Inflammatory macrophage treated with lipopolysaccharide for 4 hours (primary cell): ENCODE measurements at regions not wholly inside any gene's neighbourhood (a gene's known extent, or its start where the extent isn't known, plus 50 kb on each side); places are given as distances from the start of the nearest gene placed in this dataset.

Experiments used
- DNase-seq: peaks from one replicate; pipeline ENCODE4 v3.0.0-alpha.2; 2020

DNA sequence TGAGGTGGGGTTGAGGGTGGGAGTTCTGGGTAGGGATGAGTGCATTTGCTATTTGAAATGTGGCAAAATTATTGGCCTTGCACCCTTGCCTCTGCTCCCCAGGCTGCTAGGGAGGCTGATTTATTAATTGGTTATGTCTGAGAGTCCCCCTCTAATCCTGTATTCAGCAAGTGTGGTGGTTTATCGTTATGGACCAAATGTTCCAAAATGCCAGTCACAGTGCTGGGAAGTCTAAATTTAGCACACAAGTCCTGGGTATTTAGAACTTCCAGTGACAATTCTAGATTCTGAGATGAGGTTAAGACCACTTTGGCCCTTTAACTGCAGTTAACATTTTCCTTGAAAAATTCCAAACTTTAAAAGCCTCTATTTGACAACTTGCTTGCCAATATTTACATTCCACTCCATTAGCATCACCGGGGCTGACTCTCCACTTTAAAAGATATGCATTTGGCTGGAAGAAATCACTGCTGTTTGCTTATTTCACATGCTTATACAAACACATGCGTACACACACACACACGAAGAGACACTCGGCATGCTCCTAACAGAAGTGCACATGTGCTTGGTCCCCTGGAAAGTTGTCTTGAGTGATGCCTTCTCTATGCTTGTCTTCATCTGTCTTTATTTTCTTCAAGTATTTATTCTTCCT, 247.7 kb downstream of the IL20RB start:
- DNase-seq: no peak

DNA sequence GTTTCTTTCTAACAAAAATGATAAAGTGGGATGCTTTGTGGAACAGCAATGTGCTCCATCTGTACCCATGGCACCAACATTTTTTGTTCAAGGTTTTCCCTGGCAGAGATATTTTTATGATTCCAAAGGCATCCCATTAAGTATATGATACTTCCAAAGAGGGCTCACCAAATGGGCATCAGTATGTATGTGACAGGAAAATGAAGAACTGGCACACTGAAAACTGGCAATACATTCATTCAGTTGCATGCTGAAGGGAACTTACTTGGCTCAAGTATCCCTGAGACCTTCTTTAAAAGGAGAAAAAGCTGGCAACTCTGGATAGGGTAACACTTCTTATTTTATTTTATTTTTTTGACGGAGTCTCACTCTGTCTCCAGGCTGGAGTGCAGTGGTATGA, 249.8 kb downstream of the IL20RB start:
- DNase-seq: no peak

DNA sequence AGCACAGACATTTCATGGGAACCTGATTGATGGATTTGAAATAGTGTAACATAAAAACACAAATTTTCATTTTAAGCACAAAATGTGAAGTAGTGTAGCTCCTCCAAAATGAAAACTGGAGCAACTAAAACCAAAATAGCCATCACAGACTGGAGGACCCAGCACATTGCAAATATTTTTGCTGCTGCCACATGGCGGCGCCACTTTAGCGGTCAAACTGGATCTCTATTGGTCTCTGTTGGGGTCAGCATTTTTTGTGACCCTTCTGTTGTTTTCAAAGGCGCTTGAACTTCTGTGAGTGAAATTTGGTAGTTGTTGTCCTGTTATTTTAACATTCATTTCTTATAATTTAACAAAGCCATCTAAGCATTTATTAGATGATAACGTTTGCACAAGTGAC, 259.9 kb downstream of the IL20RB start:
- no peak for DNase-seq

DNA sequence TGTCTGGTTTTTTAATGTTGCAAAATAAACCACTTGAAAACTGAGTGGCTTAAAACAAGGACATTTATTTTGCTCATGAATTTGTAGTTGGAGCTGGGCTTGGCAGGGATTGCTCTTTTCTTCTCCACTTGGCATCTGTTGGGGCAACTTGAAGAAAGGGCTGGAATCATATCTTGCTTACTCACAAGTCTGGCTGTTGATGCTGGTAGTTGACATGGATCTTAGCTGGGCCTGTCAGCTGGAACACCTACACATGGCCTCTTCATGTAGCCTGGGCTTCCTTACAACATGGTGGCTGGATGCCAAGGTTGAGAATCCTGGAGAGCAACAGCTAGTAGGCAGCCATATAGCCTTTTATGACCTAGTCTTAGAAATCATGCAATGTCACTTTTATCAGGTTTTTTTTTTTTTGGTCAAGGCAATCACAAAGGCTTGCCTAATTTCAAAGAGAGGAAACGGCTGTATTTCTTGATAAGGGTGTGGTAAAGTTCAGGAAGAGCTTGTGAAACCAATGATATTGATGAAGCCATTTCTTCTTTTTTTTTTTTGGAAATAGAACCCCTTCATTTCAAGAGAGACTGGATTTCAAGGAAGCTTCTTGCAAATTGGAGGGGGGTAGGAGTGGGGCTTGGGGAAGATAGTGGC, 262.1 kb downstream of the IL20RB start:
- no peak for DNase-seq

DNA sequence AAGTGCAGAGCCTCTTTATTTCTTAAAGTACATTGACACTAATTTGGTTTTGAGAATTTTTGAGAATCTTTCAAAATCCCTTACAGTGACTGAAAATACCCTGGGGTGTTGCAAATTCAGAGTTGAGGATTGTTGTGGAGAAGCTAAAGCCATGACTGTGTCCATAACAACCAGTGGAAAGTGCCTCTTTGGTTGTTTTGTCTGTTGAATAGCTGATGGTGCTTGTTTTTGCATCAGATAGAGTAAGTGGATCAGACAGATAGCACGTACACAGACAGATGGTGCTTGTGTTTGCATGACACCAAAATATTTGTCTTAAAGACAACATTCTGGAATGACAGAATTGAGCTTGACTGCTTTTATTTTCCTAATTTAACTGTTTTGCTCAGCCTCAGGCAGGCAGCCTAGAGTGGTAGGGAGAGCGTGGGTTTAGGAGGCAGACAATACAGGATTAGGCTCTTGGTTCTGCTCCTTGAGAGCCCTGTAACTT, 265.0 kb downstream of the IL20RB start:
- DNase-seq: no peak

DNA sequence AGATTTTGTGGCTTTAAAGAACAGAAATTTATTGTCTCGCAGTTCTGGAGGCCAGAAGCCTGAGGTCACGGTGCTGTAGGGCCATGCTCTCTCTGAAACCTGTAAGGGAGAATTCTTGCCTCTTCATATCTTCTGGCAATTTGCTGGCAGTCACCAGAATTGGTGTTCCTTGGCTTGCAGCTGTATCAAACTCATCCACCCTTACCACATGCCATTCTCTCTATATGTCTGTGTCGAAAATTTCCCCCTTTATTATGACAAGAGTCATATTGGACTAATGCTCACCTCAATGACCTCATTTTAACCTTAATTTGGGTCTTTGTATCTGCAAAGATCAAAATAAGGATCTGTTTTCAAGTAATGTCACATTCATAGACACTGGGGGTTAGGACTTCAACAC, 266.7 kb downstream of the IL20RB start:
- no peak for DNase-seq

DNA sequence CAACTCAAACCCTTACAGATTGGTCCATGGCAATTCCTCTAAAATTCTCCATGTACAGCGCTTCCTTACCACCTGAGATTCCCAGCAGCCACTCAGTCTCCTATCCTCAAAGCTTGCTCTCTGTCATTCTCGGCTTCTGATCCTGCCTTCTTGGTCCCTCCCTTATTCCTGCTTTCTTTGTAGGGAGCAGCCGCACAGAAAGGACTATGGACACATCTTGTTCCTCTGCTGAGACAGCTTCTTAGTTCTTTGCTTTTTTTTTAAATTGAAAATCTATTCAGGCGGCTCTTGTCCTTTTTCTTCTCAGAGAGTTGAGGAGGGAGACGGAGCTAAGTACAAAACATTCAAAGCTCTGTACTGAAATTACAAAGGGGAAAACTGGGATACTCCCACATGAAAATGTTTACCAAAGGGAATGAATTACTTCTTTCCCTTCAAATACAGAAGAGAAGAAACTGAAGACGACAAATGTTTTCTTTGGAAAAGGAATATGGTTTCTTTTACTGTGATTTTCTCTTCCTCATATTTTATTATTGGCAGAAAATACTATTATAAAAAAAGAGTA, 285.1 kb downstream of the IL20RB start:
- DNase-seq: no peak

DNA sequence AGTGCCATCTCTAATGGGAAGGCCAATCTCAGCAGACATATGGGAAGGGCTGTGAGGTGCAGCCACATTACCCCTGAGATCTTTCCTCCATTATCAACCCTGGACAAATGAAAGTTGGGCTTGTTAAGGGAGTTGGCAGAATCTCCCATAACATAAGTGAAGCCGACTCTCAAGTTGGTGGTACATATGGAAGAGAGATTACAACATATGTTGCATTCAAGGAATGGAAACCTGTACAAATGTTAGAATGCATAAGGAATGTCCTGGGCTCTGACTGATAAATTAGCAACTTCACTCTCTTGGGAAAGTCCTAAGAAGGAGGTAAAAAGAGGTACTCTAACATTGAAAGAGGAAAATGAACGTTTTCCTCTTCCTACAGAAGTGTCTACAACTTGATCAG, 288.7 kb downstream of the IL20RB start:
- no peak for DNase-seq

DNA sequence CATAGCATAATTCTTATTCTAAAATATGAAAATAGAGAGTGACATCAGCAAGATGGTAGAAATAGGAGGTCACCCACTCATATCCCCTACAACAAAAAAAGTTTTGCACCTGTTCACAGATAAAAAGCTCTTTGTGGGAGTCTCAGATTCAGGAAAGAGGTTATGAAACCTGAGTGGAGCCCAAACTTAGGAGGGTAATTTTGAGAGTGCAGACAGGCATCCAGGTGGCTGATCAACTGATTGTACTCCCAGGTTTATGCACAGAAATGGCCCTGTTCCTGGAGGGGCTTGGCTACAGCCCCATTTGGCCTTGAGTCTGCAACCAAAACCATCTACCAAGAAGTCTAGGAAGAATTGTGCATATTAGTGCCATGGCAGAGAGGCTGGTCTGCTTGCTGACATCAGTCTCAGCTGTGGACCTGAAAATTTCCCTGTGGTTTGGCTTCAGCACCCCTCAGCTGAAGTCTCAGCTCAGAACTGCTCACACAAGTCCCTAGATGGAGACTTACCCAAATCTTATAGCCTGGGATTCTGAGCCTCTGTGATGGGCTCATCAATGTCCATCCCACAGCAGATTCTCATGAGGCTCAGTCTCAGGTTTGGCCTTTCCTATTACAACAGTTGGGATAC, 291.6 kb downstream of the IL20RB start:
- no peak for DNase-seq

DNA sequence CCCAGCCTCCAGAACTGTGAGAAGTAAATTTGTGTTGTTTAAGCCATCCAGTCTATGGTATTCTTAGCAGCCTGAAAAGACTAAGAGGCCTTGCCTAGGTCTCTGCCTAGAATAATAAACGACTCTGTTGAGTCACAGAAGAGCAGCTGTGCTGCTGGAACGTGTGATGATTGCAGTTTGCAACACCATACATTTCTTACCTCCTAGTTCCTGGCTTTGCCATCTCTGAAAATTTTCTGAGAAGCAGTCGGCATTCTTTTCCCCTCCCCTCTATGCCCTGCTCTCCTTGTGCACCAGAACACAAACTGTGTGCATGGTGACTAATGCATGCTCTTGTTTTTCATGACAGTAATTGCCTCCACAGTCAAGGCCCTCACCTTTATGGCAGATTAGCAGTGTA, 301.3 kb downstream of the IL20RB start:
- DNase-seq: no peak

DNA sequence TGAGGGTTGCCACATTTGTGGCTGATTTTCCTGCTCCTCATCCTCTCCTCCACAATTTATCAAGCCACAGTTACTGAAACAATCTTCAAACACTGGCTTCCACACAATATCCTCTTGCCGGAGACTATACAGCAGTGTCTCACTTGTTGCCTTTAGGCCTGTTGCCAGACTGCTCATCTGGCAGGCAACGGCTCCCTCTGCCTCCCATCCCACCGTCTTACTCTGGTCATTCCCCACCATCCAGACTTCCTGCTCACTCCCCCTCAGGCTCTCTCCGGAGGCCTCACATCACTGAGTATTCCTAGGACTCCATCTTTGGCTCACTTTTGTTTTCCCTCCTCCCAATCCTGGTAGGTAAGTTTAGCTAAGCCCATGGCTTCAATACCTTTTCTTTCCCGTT, 301.9 kb downstream of the IL20RB start:
- DNase-seq: no peak

DNA sequence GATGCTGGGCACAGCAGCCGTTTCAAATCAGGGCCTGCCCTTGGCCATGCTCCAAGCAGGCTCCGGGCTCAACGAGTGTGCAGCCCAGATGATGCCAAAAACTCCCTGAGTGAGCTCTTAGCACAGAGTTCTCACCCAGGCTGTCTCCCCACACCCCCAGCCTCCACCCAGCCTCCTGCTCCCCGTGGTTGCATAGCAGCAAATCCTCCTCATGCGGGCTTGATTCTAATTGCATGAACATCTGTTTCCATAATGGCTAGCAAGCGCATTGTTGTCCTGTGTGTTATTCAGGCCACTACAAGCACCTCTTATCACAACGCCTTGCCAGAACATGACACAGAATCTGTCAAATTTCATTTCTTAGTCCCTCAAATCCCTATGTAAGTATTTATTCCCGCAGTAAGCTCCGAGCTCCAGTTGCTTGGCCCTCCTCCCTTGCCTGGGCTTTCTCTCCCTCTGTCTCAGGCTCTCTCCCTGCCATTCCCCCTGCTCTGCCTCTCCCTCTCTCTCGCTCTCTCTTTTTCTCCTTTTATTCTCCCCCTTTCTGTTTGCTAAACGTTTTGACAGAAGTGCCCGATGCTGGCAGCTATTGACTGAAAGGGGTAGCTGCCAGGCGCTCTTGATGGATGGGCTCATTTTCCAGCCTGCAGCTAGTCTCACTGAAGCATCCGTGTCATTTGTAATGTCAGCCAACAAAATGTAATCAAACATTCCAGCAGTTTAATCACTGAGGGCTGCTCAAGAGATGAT, 306.5 kb downstream of the IL20RB start:
- no peak for DNase-seq

DNA sequence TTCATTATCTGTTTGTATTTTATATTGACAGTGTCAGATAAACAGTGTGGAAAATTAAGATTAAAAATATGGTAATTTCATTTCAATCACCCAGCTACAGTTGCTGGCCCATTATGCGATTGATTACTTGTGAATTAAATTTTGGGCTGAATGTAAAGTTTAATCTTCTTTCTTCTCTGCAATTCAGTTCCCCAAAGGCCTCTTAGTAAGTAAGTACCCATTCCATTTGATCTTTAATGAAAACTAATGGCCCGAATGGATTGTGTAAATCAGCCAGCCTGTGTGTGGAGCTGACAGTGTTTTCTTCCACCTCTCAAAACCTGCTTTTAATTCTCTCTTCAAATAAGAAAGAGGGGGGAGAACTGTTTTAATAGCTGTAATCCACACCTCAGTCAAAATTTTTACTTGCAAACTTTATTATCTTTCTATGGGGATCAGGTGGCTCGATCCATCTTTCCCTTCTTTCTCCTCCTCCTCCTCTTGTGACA, 307.1 kb downstream of the IL20RB start:
- DNase-seq: no peak

DNA sequence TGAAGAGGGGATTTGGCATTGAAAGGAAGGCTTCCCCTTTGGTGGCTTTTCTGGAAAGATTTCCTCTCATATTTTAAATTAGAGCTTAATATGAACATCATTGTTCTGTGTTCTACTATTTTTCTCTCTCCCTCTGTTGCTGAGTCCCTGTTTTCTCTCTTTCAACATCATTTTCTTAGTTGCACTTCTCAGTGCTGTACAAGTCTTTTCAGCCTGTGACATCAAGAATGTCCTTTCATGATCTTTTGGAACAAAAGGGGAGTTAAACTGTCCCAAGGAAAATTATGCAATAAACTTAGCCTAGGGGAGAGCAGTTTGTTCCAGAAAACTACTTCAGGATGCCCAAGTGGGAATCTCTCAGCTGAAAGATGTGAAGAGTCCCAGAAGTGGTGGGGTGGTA, 325.1 kb downstream of the IL20RB start:
- DNase-seq: no peak

DNA sequence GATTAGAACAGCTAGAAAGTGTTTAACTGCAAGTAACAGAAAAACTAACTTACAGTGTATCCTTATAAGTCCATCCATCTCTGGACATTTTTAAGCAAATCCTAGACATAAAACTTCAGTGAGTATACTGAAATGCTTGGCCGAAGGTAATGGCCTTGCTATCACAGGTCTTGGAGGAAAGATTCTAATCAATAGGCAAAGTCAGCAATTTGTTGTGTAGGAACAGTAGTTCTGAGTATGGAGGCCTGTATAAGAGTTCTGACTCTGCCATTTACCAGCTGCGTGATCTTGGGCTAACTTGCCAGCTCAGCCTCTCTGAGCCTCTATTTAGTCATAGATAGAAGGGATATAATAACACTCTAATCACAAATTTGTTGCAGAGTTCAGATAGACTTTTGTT, 328.1 kb downstream of the IL20RB start:
- no peak for DNase-seq

DNA sequence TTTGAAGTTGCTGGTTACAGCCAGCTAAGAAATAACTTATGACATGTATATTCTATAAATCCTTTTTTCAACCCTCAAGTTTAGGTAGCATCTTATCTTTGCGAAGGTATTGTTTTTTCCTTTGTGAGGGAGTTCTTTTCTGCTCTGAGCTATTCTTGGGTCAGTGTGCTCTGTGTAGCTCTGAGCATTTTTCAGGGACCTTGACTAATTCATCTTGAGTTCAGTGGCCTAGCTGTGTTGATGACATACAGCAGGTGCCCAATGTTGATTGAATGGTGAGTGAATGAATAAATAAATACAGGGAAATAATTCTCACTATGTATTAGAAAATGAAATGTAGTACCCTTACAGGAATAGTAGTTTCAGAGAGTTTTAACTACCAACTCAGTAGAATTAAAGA, 335.3 kb downstream of the IL20RB start:
- DNase-seq: no peak

DNA sequence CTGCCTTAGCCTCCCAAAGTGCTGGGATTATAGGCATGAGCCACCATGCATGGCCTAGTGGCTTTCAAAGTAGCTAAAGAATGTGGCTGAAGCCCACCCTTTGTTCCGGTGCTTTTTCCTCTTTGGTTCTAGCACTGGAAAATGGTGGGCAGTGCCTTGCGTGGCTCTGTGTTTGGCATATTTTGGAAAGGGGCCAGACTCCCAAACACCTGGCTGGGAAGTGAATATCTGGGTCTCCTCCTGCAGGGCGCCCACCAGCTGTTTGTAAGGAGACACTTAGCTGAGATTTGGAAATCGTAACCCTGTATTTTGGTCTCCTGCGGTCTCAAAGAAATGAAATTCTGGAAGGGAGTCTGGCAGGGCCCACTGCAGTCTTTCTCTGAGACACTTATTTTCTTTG, 336.4 kb downstream of the IL20RB start:
- DNase-seq: no peak

DNA sequence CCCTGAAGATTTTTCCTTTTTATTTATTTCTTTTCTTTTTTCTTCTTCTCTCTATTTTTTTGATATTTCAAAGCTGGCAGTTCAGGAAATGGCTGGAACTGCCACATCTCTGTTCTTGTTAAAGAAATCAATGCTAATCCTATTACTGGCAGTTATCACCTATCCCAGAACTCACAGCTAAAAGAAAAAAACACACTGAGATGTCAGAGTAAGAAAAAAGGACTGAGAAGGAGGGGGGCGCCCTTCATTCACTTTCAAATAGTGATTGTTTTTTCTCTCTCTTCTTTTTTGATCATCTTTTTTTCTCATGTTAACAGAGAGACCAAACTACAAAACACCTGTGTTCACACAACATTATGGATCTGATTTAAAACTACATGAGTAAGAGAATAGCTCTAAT, 337.1 kb downstream of the IL20RB start:
- DNase-seq: no peak

DNA sequence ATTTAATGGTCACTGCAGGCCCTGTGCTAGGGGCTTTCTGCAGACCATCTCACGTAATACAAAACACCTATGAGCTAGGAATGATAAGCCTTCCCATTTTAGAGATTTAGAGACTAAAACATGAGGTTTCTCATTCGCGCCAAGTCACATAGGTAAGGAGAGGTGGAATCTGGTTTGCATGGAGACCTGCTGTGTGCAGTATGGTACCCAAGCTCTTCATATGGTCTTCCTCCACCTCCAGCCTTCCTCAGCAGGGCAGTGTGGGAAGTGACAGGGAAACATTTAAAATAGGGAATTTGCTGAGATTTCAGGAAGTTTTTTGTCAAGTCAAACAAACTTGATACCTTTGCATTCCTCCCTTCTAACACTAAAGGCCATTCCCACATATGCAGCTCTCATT, 337.6 kb downstream of the IL20RB start:
- DNase-seq: no peak

DNA sequence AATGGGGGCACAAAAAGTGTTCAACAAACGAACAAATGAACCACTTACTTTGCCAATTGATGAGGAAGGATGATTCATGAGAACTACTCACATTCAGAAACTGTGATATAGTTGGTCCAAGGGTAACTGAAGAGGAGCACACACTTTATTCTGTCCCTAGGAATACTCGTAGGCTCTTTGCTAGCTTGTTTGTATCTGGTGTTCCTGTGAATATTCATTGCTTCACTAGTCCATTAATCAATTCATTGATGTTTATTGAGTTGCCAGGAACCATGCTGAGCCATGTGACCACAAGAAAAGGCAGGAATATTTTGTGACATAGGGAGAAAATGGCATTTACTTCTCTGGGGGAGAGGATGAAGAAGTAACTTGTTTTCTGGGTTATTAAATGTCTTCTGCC, 338.3 kb downstream of the IL20RB start:
- no peak for DNase-seq

DNA sequence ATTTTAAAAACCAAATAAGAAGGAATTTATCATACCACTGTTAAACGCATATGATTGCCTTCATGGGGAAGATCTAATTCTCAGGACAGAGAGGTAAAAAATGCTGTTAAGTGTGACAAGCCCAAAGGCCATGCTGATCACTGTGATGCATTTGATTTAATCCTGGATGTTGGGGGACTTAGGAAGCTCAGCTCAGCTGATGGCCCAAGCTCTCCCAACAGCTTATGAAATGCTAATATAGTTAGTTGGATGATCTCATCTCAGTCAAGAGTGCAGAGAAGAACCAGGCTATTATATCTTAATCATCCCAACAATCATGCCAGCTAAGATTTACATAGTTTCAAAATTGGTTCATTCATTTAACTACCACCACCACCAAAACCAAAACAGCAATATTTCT, 340.0 kb downstream of the IL20RB start:
- no peak for DNase-seq

DNA sequence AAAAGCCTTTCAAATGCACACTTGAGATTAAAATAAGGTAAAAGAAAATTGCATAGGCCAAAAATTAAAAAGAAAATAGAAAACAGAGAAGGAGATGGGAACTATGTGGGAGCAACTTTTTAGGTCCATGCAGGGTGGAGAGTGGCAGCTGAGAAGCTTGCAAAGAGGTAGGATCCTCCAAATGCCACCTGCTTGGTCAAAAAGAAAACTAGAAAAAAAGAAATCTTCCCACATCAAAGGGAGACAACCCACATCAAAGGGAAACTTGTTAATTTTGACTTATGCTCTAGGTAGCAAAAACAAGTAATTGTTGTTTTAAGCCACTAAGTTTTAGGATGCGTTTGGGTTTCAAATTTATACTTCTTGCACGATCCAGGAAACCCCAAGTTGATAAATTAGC, 342.9 kb downstream of the IL20RB start:
- no peak for DNase-seq

DNA sequence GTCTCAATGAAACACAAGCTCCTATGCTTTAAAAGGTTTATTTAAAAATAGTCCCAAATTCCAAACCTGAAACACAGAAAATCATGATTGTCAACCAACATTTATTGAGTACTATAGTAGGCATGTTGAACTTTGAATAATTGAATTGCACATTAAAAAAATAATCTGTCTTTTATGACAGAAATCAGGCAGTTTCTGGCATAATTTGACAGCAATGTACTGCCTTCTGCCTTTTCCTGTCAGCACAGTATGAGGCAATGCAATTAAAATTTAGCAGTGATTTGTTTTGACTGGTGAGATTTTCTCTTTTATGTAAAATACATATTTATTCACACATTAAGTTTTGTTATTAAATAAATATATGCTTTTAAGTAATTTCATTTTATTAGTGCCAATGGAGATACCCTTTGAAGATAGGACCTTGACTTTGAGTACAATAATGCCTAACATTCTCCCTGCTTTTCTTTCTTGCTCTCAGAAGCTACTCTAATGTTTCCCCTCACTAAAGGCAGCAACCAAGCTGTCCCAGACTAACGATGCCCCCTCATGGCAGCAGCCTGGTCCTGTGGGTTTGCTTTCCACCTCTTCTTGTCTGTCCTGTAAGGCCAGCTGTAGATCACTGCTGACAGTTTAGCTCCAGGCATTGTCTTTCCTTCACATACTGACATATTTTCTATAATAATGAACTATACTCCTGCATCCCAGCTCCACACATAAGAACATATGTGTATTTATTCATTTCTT, 346.7 kb downstream of the IL20RB start:
- DNase-seq: no peak
